GDM1 (cell line): ENCODE measurements at regions not wholly inside any gene's neighbourhood (a gene's known extent, or its start where the extent isn't known, plus 50 kb on each side); places are given as distances from the start of the nearest gene placed in this dataset.

Experiments
- DNase-seq: peaks from one replicate; lab custom pipeline; 2025; lab: John Stamatoyannopoulos, UW

DNA sequence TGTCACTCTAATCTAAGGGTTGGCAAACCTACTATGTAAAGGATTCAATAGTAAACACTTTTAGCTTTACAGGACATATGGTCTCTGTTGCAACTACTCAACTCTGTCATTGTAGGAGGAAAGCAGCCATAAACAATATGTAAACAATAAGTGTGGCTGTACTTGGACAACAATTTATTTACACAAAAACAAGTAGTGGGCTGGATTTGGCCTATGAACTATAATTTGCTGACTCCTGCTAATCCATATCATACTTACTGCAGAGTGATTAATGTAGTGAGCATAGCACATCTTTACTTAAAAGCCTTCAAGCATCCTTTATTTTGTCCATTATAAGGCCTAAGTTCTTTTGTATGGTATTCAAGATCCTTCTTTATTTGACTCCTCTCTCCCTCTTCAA is 441.9 kb downstream of the ZIC1 start:
- no peak for DNase-seq

DNA sequence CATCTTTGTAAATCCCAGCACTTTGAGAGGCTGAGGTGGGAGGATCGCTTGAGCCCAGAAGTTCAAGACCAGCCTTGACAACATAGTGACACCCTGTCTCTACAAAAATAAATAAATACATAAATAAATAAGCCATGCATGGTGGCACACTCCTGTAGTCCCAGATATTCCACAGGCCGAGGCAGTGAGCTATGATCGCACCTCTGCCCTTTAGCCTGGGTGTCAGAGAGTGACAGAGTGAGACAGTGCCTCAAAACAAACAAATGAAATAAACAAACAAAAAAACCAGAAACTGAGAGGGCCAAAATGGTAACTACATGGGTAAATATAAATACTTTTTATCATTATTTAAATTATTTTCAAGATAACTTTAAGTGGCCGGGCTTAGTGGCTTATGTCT is 445.4 kb downstream of the ZIC1 start:
- DNase-seq, result no peak

DNA sequence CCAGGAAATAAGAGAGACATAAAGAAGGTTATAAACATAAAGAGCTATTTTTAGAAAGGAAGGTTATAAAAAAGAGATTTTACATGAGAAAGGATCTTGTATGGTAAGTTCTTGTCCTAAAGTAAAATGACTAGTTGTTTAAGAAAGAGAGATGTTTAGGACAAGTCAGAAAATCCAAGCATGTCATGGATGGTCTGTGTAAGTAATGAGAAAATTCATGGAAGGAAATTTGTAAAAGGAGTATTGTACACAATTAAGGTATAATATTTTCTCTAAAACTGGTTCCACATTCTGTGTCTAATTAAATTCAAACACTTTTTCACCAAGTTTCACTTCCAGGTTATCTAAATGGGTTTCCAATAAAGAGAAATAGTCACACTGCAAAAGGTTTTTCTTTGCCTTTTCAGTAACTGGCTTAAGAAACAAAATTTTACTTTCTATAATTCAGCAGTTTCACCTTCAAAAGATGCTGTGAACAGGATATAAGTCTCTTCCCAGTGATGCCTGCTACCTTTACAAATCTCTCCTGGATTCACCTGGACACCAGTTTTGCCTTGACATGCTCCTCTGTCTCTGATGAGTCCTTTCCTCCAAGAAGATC is 455.7 kb downstream of the ZIC1 start:
- no peak for DNase-seq

DNA sequence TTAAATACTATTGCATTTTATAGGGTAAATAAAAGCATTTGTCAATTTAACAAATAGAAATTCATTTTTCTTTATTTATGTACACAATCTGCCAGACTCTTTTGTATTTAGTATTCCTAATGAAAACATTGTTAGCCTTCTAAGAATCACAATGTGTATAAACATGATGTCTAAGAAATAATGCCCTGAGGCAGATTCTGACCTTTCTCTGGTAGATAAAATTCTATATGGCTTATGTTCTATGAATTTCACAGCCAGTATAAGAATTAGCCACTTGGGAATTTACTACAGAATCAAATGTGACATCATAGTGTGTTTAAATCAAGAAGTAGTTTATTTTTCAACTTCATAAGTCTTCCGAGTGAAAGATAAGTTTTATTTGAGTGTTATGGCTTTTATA is 457.4 kb downstream of the ZIC1 start:
- no peak for DNase-seq

DNA sequence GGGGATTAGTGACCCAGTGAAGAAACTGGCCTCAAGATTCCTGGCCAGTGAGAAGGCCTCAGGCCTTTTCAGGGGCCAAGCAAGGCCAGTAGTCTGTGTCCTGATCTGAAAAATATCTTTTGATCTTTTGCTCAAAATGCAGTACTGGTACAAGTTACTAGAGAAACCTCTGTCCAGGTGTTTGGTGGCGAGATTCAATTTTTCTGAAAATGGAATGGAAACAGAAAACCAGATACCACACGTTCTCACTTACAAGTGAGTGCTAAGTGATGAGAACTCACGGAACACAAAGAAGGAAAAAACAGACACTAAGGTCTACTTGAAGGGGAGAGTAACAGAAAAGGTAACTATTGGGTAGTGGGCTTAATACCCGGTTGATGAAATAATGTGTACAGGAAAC is 463.4 kb downstream of the ZIC1 start:
- no peak for DNase-seq

DNA sequence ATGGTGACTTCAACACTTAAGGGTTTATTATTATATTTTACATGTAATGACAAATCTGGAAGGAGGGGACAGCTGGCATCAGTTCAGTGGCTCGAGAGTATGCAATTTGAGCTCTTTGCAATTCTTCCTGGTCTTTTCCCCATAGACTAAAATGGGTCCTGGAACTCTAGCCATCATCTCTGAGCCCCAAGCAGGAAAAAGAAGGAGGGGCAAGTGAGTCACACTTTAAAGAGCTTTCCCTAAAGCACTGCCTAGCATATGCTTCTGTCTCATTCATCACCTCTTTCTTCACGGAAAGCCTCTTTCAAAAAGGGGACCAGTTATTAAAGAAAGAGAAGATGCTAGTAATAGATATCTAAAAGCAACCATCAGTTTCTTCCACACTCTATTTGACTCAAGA is 466.3 kb downstream of the ZIC1 start:
- DNase-seq, result no peak

DNA sequence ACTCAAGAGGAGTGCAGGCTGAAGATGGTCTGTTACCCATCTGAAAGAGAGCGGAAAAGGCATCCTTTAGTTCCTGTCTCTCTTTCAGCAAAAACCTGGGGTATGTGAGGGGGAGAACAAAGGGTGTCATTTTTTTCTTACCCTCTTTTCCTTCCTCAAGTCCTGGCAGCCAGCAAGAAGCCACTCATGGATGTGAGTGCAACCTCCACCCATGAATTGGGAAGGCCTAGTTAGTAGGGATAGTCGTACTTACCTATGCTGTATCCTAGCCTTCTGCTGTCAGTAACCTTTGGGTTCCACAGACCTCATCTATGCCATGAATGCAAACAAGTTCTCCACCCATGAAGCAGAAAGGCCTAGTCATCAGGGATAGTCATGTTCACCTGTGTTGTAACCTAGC is 472.8 kb downstream of the ZIC1 start:
- DNase-seq, result no peak

DNA sequence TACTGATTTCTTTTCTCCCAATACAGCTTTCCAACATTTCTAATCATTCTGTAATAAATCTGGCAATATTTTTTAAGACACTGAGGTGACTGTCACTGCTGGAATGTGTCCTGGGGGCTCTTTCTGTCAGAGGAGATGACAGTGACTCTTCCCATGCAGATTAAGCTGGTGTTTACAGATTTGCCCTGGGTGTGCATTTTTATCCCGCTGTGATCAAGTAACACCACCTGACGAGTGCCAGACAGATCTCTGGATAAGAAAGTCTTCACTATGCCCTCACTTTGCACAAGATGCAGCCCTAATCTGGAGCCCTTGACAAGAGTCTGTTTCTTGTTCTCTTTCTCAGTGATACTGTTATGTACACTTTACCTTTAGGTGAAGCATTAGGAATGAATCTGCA is 477.7 kb downstream of the ZIC1 start:
- DNase-seq, result no peak

DNA sequence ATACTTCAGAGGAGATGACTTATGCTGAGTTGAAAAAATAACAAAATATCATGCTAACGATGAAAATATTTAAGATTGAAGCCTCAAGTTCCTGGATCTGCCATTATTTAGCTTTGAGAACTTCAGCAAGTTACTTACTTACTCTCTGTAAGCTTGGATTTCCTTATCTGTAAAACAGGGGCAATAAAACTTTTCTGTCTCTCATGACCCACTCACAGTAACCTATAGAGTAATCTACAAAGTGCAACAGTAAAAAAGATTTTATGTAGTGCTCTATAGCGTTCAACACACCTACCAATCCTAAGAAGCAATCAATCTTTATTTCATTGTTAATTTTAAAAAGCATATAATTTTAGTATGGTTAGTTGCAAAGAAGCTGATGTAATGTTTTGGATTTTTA is 478.6 kb downstream of the ZIC1 start:
- no peak for DNase-seq

DNA sequence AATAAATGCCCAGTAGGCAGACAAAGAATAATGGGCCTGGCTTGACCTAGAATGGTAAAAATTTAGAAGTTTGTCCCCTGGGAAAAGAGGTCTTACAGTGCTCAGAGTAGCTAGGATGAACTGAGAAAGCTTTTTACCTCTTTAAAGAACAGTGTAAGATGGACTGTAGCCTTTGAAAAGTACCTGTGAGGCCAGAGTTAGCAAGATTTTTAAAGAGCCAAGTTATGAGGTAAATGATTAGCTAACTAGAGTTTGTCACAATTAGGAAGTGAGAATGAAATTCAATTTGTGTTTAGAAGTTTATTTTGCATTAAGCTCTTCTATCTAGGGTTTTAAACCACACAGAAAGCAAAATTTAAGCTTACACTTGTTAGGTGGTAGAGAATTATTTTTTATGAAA is 480.9 kb downstream of the ZIC1 start:
- no peak for DNase-seq

DNA sequence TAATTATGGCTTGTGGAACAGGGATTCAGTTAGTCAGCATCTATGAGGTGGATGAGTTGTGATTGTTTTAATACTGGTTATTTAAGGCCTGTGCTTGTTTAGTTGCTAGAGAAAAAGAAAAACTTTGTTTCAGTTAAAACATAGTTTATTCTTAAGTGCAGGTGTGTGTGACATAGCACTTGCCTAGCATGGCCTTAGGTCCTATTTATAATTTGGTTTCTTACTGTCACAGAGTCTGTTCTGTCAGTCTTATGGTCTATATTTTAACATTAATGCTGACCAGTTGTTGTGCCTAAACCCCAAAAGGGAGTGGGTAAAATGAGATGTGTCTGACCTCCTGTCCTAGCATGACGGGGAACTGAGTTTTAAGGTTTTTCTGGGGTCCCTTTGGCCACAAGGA is 486.3 kb downstream of the ZIC1 start:
- DNase-seq, result no peak

DNA sequence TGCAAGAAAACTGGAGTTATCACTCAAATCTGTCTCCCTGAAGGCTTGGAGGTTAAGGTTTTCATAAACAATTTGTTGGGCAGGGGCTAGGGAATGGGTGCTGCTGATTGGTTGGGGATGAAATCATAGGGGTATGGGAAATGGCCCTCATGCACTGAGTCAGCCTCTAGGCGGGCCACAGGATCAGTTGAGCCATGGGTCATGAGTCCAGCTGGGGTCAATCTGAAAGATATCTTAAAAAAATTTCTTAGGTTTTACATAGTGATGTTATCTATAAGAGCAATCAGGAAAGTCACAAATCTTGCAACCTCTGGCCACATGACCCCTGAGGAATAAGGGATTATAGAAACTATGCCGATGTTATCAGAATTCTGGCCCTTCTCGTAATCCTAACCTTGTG is 491.7 kb downstream of the ZIC1 start:
- DNase-seq, result no peak

DNA sequence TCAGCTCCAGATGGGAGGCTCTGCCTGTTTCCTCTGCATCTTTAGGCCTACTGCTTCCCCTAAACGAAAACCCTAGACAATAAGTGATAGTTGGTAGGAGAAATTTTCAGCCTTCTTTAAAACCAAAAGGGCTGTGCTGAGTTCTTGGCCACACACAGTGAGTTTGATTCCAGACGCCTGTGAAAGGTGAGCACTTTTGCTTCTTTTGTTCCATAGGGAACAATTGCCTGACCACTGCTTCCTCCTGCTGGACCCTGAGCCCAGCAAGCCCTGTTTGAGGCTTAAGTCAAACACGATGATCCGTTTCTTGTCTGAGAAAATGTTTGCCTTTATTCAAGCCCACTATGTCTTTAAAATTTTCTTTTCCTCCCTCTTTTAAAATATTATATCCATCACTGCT is 493.9 kb downstream of the ZIC1 start:
- no peak for DNase-seq

DNA sequence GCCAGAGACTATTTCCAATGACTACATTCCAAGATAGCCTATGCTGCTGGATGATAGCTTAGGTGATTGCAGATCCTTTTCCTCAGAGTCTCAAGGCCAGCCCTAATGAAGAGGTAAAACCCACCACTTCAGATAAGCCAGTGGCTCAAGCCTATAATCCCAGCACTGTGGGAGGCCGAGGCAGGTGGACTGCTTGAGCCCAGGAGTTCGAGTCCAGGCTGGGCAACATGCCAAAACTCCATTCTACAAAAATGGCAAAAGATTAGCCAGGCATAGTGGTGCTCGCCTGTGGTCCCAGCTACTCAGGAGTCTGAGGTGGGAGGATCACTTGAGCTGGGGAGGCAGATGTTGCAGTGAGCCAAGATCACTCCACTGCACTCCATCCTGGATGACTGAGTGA is 495.3 kb downstream of the ZIC1 start:
- no peak for DNase-seq

DNA sequence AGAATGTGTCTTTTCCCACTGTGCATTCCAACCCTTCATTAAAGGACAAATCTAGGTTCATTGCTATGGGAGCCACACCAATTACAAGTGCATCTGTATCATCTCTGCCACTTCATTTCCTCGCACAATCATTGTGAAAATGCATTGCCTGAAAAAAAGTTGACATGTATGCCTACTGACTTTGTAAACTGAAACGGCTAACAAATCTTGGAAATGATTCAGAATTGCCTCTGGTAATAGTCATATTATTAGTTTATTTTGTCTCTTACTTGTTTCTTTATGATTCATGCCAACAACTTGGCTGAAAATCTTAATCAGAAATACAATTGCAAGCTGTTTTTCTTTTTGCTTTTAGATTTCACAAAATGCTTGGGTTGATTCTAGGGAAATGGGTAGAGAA is 497.1 kb downstream of the ZIC1 start:
- no peak for DNase-seq

DNA sequence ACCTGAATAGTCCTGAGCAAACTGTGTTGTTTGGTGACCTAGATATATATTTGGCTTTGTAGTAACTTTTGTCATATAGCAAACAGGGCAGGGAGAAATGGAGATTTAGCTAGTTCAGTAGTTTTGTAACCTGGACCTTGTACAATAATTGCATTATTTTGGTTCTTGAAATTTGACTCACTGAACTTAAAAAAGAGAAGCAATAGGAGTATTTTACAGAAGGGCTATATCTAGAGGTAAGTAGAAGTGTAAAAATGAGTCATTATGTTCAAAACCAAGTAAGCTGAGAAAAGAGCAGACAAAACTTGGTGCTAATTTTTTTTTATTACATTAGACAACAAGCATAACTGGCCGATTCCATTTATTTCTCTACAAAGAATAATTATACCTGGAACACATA is 505.4 kb downstream of the ZIC1 start:
- no peak for DNase-seq

DNA sequence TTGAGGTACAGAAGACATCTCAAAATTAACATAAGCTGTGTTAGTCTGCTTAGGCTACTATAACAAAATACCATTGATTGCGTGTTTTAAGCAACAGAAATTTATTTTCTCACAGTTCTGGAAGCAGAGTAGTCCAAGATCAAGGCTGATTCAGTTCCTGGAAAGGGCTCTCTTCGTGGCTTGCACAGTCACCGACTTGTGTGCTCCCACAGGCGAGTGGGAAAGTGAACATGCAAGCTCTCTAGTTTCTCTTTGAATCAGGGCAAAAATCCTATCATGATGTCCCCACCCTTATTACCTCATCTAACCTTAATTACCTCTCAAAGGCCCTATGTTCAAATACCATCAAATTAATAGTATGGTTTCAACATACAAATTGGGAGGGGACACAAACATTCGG is 505.9 kb downstream of the ZIC1 start:
- DNase-seq, result no peak

DNA sequence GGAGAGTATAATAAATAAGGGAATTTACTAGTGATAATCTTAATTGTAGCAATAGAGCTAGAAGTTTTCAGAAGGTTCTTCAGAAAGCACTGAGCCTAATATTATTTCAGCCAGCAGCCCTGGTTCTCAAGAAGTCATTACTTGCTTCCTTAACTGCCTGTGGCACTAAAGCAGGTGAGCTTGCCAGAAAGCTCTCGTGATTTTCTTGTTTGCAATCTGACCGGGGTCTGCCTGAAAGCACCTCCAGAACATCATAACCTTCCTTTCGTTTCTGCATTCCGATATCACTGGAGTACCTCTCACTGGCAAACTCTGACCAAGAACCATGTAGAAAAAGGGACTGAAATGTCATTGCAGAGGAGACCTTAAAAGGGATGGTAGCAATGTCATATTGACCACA is 510.3 kb downstream of the ZIC1 start:
- no peak for DNase-seq

DNA sequence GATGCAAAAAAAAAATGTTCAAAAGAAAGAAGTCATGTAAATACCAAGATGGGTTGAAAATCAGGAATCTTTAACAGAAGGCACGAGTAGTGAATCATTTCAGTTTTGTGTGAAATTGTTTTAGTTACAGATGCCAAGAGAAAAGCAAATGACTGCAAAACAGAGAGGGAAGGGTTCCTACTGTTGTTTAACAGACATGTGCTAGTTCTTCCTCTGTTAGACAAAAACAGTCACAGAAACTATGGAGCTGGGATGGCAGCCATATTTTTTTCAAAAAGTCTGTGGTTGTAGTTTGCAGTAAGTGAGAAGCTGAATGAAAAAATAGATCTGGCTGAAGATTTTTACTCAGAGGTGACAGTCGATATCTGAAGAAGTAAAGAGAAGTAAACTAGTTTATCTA is 511.9 kb downstream of the ZIC1 start:
- DNase-seq, result no peak

DNA sequence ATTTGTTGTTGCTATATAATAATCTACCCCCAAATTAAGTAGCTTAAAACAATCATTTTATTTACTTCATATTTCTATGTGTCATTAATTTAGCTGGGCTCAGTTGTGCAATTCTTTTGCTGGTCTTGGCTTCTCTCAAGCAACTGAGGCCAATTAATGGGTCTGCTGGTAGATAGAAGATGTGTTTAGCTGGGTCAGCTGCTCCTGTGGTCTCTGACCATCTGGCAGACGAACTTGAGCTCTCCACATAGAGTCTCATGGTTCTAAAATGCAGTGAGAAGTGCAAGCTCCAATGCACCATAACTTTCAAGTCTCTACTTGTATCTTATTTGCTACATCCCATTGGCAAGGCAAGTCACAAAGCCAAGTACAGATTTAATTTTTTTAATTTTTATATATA is 515.6 kb downstream of the ZIC1 start:
- no peak for DNase-seq

DNA sequence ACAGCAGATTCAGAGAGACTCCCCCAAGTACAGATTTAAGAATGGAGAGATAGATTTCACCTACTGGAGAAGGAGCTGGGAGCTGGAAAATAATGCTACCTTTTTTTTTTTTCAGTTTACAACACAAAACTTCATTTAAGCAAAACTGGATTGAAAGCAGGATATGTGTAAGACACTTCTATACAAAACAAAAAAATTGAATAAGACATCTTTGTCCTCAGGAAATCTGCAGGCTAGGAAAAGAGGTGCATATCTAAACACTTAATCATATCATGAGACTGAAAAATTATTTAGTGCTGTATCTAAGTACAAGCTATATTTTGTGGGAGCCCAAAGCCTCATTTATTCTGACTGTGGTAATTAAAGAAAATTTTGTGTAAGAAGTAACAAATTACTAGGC is 516.1 kb downstream of the ZIC1 start:
- no peak for DNase-seq

DNA sequence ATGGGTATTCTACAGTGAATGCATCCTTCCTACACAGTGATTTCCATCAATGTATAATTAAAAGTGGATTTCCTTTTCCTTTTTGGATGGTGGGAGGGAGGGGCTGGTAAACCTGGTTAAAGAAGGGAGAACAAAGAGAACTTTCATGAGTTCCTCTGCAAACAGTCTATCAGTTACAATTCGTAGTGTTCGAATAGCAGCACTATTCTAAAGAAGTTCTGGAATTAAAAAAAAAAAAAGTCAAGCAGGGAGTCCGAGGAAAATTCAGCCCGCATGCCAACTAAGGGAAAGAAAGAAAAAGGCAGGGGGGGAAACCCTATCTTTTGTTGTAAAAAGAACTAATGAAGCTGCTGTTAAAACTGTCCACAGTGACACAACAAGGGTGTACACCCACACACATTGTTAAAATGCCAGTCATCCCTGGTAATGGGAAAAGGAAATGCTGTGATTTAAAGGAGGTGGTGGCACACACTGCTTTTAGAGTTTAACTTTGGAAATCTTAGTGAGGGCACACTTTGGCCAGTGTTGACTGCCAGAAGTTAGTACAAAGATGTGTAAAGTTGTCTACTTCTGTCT is 521.2 kb downstream of the ZIC1 start:
- no peak for DNase-seq

DNA sequence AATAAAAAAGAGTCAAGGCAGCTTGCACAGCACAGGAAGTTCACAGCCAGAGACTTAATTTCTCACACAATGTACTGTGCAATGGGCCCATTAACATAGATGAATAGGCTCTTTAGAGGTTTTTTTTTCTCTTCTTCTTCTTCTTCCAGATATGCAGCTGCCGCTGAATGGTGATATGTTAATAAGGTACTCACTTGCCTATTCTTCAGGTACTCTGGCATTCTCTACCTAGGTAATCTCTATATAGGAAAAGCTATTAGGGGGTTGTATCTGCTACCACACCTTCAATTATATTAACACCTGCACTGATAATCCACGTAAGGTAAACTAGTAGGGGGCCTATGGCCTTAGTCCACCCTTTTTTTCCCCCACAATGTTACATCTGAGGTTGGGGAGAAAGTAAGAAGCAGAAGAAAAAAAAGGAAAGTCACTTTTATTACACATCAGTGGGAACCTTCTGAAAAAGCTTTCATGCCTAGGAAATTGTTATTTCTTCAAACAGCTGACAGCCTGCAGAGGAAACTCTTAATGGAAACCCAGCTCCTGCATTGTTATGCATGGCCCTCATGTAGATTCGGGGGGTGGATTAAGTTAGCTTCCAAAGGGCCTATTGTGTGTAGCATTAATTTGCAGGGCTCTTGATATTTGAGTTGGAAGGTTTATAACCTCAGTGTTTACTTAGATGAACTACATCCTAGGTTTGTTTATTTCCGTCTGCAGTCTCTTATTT is 525.5 kb downstream of the ZIC1 start:
- no peak for DNase-seq

DNA sequence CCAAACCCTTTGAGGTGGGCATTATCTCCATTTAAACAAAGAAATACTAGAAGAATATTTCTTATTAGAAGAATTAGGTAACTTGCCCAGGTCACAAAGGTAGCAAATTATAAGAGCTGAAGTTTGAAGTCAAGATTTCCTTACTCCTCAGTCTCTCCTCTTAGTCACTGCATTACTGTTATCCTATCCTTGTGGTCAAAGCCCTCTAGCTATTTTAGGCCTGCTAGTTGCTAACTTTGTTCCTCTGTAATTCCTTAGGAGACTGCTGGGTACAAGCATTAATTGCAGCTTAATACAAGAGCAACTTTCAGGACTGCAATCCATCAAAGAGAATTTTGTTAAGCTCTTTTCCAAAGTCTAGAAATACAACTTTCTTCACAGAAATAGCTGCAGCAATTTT is 528.2 kb downstream of the ZIC1 start:
- DNase-seq, result no peak
